ENCODE measurements at regions not wholly inside any gene's neighbourhood (a gene's known extent, or its start where the extent isn't known, plus 50 kb on each side); places are given as distances from the start of the nearest gene placed in this dataset.

DNA sequence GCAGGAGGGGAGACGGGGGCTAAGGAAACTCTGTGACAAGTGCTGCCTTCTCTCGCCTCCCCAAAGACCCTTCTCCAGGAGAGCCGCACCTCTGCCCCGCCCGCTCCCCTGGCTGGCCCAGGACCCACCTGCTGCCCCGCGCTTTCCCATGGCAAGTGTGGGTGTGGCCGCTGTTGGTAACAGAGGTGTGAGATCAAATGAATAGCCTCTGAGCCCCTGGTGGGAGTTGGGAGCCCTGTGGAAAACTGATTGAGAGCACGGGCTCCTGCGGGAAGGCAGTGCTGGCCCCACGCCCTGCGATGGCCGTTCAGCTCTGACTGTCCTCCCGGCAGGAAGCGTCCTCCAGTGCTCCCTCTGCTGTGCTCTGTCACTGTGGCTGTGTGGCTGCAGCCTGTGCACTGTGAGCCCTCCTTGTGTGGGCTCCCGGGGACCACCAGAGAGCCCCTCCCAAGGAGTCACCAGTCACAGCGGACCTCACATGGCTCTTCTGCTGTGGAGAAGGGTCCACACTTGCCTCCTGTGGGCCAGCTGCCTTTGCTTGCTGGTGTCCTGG is 1275.9 kb downstream of the BRD1 start:
- H3K4me2 ChIP-seq (ENCODE audit: low read depth, low read length, poor library complexity, severe bottlenecking) = no peak overlapping the region
- H3K79me2 ChIP-seq (ENCODE audit: insufficient read depth, low read length) = no peaks in the 10 kb centered on the region
- no peaks in the 10 kb centered on the region for H3K27me3 ChIP-seq (ENCODE audit: insufficient read depth, low read length, poor library complexity, severe bottlenecking)
- no peaks in the 10 kb centered on the region for H3K9me2 ChIP-seq (replicated peaks; ENCODE audit: low read depth, low read length)
- H4K20me1 ChIP-seq (ENCODE audit: insufficient read depth, low read length, poor library complexity, severe bottlenecking) = no peaks in the 10 kb centered on the region
- H3K36me3 ChIP-seq (ENCODE audit: insufficient read depth, low read length) = no peaks in the 10 kb centered on the region
- H3K4me3 ChIP-seq (ENCODE audit: low read length, poor library complexity, severe bottlenecking) = no peak overlapping the region
- no peaks in the 10 kb centered on the region; the same call in 1 of the 2 replicates for H3K9me3 ChIP-seq (ENCODE audit: insufficient read depth, low read depth, low read length)
- no peak overlapping the region for H2AFZ ChIP-seq (ENCODE audit: low read length)
- TF ChIP-seq EZH2phosphoT487 (IDR thresholded peaks at IDR 0.05; ENCODE audit: borderline replicate concordance) = no peak
- TF ChIP-seq, protein P1, sequence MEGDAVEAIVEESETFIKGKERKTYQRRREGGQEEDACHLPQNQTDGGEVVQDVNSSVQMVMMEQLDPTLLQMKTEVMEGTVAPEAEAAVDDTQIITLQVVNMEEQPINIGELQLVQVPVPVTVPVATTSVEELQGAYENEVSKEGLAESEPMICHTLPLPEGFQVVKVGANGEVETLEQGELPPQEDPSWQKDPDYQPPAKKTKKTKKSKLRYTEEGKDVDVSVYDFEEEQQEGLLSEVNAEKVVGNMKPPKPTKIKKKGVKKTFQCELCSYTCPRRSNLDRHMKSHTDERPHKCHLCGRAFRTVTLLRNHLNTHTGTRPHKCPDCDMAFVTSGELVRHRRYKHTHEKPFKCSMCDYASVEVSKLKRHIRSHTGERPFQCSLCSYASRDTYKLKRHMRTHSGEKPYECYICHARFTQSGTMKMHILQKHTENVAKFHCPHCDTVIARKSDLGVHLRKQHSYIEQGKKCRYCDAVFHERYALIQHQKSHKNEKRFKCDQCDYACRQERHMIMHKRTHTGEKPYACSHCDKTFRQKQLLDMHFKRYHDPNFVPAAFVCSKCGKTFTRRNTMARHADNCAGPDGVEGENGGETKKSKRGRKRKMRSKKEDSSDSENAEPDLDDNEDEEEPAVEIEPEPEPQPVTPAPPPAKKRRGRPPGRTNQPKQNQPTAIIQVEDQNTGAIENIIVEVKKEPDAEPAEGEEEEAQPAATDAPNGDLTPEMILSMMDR (conservative IDR thresholded peaks at IDR 0.05; ENCODE audit: low read length) = no peak
- H3K9ac ChIP-seq (ENCODE audit: low read depth, low read length, poor library complexity, severe bottlenecking) = no peak overlapping the region
- no peaks in the 10 kb centered on the region for H3F3A ChIP-seq (ENCODE audit: low read depth)
- H3K4me1 ChIP-seq (ENCODE audit: insufficient read depth, low read length, poor library complexity, severe bottlenecking) = no peaks in the 10 kb centered on the region

DNA sequence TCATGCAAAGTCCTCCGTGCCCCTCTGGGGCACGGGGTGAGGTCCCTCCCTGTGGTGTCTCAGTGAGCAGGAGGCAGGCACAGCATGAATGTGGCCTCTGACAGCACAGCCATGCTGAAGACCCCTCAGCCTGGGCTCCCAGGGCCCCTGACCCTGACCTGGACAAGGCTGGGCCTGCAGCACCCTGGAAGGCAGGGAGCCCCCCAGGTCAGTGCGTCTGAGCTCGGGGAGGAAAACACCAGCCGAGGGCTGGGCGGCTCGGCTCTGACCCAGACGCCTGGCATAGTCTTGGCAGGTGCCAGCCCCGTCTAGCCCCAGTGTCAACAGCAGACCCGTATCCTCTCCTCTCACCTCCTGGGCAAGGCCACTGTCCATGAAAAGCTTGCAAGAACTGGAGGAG is 1276.6 kb downstream of the BRD1 start:
- Histone ChIP-seq H4K20me1 (ENCODE audit: insufficient read depth, low read length, poor library complexity, severe bottlenecking) (no peaks in the 10 kb centered on the region), H3F3A (ENCODE audit: low read depth) (no peaks in the 10 kb centered on the region), H3K4me3 (ENCODE audit: low read length, poor library complexity, severe bottlenecking) (no peak overlapping the region), H3K4me2 (ENCODE audit: low read depth, low read length, poor library complexity, severe bottlenecking) (no peak overlapping the region), H3K79me2 (ENCODE audit: insufficient read depth, low read length) (no peaks in the 10 kb centered on the region), H3K27me3 (ENCODE audit: insufficient read depth, low read length, poor library complexity, severe bottlenecking) (no peaks in the 10 kb centered on the region), H3K9ac (ENCODE audit: low read depth, low read length, poor library complexity, severe bottlenecking) (no peak overlapping the region), H3K9me3 (ENCODE audit: insufficient read depth, low read depth, low read length) (no peaks in the 10 kb centered on the region; the same call in 1 of the 2 replicates), H3K4me1 (ENCODE audit: insufficient read depth, low read length, poor library complexity, severe bottlenecking) (no peaks in the 10 kb centered on the region), H3K9me2 (replicated peaks; ENCODE audit: low read depth, low read length) (no peaks in the 10 kb centered on the region), H2AFZ (ENCODE audit: low read length) (no peak overlapping the region), H3K36me3 (ENCODE audit: insufficient read depth, low read length) (no peaks in the 10 kb centered on the region)
- TF ChIP-seq EZH2phosphoT487 (IDR thresholded peaks at IDR 0.05; ENCODE audit: borderline replicate concordance) = no peak
- TF ChIP-seq, protein P1 (conservative IDR thresholded peaks at IDR 0.05; ENCODE audit: low read length) = no peak

DNA sequence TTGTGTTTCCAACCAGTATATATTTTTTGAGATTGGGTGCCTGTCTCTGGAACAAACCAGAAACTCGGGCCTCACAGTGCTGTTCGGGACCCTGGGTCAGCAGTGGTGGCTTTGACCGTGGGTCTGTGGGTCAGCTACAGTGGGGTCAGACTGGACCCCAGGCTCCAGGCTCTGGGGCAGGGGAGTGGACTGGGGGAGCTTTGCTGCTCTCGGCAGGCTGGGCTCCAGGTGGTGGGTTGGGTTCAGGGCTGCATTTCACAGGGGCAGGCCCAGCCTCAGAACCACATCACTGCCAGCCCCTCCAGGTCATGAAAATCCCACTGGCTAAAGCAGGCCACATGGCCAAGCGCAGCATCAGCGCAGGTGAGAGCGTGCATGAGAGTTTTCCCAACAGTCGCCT is 1279.3 kb downstream of the BRD1 start:
- Histone ChIP-seq H3K4me2 (ENCODE audit: low read depth, low read length, poor library complexity, severe bottlenecking) (no peak overlapping the region), H2AFZ (ENCODE audit: low read length) (no peak overlapping the region), H3K36me3 (ENCODE audit: insufficient read depth, low read length) (no peaks in the 10 kb centered on the region), H3K4me1 (ENCODE audit: insufficient read depth, low read length, poor library complexity, severe bottlenecking) (no peaks in the 10 kb centered on the region), H4K20me1 (ENCODE audit: insufficient read depth, low read length, poor library complexity, severe bottlenecking) (no peaks in the 10 kb centered on the region), H3K27me3 (ENCODE audit: insufficient read depth, low read length, poor library complexity, severe bottlenecking) (no peaks in the 10 kb centered on the region), H3F3A (ENCODE audit: low read depth) (no peaks in the 10 kb centered on the region), H3K4me3 (ENCODE audit: low read length, poor library complexity, severe bottlenecking) (no peak overlapping the region), H3K9ac (ENCODE audit: low read depth, low read length, poor library complexity, severe bottlenecking) (no peak overlapping the region), H3K79me2 (ENCODE audit: insufficient read depth, low read length) (no peaks in the 10 kb centered on the region), H3K9me3 (ENCODE audit: insufficient read depth, low read depth, low read length) (no peaks in the 10 kb centered on the region; the same call in 1 of the 2 replicates), H3K9me2 (replicated peaks; ENCODE audit: low read depth, low read length) (no peaks in the 10 kb centered on the region)
- TF ChIP-seq, protein P1 (conservative IDR thresholded peaks at IDR 0.05; ENCODE audit: low read length) = no peak
- TF ChIP-seq EZH2phosphoT487 (IDR thresholded peaks at IDR 0.05; ENCODE audit: borderline replicate concordance) = no peak
